GM18868 (cell line): ENCODE measurements at regions not wholly inside any gene's neighbourhood (a gene's known extent, or its start where the extent isn't known, plus 50 kb on each side); places are given as distances from the start of the nearest gene placed in this dataset.

ENCODE experiments used
- ATAC-seq: cut with Tn5 transposase; IDR thresholded peaks from one replicate; pipeline ENCODE4 v1.9.1; 2021; ENCODE audit warnings: mild to moderate bottlenecking, moderate library complexity; ENCODE audit not compliant: unreplicated experiment

DNA sequence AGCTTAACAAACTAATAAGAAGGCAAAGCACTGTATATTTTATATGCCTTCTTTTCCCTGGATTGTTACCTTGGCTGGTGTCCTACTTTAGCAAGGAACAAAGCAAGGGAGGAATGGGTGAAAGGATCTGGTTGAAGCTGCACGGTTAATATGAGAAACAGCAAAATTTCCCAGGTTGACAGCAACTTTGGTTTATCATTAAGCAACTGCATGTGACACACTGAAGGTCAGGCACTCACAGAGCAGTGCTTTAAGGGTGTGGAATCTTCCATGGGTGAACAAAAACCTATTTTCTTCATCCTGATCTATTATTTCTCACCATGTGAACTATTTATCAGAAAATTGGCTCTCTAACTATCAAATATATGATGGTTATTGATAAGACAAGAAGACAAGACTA lies 109.0 kb upstream of the ATP10B start:
- no peak for ATAC-seq

GRCh38 chr5:160960592-160960991 lies 108.6 kb upstream of the ATP10B start:
- no peak for ATAC-seq

- ATAC-seq, result peak; percentile 52
These were observed 107.8 kb upstream of the ATP10B start for GRCh38 chr5:160959804-160960203.

GRCh38 chr5:160957312-160957861 lies 105.4 kb upstream of the ATP10B start:
- ATAC-seq, result no peak

DNA sequence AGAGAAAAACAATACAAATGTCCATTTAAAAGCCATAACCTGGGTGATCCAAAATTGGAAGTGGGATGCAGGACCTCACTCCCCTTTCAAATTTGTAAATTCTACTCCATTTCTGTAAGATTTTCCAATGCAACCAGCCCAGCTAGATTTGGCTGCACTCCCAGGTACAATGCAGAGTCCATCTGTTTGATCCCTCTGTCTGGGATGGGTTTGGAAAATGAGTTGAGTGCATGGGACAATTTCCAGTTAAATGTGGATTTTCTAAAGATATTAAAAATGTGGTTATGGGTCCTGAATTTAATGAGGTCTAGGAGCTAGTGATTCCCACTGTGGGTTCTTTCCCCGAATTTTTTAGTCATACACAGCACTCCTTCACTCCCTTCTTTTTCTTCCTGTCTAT lies 104.0 kb upstream of the ATP10B start:
- ATAC-seq, result no peak

DNA sequence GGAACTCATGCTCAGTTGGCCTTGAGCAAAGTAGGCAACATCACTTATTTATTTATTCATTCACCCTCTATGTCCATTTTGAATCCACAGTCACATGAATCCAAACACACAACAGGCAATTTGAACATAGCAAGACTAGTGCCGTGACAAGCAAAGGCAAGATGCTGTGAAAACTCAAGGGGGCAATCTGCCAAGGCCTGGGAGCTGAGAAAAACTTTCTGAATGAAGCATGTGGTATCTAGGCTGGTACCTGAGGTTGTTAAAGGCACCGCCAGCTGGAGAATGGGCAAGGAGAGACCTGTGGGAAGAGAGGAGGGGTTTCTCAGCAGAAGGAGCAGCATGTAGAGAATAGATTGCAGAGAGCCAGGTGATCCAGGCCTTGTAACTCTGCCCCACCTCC lies 98.3 kb upstream of the ATP10B start:
- no peak for ATAC-seq

- ATAC-seq, result no peak
These were observed 88.7 kb upstream of the ATP10B start for GRCh38 chr5:160940725-160941124.

GRCh38 chr5:160938532-160938931 lies 86.5 kb upstream of the ATP10B start:
- ATAC-seq, result no peak

- ATAC-seq, result no peak
These were observed 85.6 kb upstream of the ATP10B start for GRCh38 chr5:160937570-160937969.

DNA sequence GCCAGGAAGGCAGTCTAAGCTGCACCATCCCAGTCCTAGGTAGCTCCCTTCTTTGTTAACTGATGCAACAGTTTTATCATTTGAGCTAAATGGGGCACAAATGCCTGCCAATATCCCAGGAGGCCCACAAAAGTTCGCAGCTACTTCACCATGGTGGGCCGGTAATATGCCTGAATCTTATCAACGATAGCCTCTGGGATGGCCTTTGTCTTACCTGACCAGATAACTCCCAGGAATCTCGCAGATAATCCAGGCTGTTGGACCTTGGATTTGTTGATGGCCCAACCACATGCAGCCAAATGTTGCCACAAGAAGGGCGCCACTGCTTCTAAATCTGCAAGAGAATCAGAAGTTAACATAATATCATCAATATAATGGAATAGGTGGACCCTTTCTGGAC lies 83.8 kb upstream of the ATP10B start:
- no peak for ATAC-seq

DNA sequence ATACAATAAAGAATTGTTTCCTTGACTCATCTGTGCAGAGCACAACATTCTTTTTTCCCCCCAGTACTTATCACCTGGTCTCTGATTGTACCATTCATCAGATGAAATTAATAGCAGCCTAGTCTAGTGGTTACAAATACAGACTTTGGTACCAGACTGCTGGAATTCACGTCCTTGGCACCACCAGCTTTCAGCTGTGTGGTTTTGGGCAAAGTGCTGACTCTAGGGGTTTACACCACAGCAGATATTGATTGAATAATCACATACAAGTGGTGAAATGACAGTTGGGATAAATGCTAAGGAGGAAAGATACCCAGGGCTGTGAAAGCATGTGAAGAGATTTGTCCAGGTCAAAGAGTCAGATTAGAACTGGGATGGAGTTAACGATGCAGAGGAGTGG lies 79.3 kb upstream of the ATP10B start:
- ATAC-seq, result no peak

DNA sequence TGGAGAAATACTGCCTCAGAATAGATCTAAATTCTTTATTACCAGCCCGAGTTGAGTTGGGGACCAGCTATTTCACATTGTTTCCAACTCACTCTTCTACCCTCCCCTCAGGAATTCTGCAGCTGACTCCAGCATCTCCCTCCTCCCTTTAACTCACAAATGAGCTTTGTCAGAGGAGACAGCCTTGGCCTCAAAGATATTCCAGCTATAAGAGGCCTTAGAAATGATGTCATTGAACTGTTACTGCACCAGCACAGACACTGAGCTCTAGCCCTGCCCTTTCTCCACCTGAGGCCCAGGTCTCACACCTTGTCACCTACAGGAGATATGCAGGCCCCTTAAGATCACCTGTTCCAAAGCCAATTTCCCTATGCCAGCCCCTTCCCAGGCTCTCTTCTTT lies 78.4 kb upstream of the ATP10B start:
- no peak for ATAC-seq

DNA sequence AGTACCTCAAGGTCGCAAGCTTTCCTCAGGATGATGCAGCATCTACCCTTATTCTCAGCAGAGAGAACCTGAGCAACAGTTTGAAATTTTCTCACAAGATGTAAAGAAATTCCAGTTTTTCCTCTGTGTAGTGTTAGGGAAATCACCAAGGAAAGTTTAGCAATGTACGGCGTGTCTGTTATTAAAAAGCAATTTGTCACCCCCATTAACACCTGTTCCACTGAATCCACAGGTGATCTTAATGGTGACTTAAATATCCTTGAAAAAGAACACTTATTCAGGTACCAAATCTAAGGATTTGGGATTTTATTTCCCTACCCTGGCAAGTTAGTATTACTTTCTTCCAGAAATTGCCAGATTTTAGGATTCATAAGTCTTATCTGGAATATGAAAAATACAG lies 77.9 kb upstream of the ATP10B start:
- no peak for ATAC-seq

- ATAC-seq, result no peak
These were observed 77.3 kb upstream of the ATP10B start for GRCh38 chr5:160929360-160929759.

GRCh38 chr5:160926428-160926827 lies 74.4 kb upstream of the ATP10B start:
- ATAC-seq, result no peak

DNA sequence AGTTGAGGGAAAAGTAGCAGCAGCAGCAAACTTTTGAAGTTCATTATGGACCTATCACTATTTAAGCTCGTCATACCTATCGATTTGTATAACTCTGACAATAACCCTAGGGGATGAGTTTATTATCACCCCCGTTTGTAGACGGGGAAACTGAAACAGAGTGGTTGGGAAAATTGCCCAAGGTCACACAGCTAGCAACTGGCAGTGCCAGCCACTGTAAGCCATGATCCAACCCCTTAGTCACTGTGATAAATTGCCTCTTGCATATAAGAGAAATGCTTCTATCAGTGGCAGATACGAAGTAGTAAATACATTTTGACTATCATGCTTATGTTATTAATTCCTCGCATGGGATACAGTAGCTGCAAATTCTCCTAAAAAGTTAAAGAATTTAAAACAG lies 73.3 kb upstream of the ATP10B start:
- ATAC-seq, result no peak

- no peak for ATAC-seq
These were observed 72.1 kb upstream of the ATP10B start for GRCh38 chr5:160923936-160924710.

DNA sequence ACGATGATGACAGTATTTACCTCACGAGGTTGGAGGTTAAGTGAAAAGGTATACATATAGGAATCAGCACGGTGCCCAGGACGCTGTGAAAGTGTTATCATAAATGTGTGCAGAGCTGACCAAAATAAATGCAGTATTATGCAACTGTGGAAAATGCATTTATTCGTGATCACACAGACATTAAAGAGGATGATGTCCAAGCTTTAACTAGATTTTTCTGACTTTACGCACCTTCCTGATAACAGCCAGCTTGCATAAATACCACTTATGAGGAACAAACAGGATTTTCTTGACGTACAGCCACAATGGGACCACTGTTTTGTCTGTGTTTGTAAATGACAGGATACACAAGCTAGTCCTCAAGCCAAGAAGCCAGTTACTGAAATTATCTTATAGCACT lies 71.4 kb upstream of the ATP10B start:
- no peak for ATAC-seq

GRCh38 chr5:160922311-160922710 lies 70.3 kb upstream of the ATP10B start:
- ATAC-seq, result no peak

DNA sequence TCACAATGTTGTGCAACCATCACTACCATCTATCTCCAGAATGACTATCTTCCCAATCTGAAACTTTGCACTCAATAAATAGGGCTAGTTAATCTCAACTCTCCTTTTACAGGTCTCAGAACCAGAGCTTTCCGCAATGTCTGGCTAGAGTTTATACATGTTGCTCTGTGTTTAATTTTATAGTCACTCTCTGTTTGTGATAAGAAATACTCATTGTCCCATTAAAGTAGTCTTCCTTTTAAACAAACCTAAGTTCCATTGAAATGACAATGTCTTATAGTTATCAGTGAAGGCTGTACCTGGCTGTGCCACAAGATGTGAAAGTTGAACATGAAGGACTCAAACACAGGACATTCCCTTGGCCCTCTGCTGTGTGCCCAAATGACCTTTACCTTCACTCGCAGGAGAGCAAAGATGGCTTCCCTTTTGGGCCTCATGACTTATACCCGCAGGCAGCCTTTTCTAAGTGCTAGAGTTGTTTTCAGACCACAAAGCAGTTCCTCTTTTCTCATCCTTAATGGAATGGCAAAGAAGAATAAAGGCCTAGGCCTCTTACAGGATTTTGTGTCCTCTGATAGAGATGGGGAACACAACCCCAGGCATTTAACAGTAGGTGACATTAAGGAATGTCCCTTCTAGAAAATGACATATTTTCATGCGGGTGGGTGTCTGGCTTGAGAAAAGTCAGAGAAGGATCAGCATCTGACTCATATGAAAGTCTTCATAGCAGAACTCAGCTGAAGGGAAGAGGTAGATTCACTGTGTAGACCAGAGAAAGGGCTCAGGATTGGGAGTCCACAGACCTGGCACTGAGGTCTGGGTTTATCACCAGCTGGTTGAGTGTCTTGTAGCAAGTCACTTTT lies 69.6 kb upstream of the ATP10B start:
- no peak for ATAC-seq

DNA sequence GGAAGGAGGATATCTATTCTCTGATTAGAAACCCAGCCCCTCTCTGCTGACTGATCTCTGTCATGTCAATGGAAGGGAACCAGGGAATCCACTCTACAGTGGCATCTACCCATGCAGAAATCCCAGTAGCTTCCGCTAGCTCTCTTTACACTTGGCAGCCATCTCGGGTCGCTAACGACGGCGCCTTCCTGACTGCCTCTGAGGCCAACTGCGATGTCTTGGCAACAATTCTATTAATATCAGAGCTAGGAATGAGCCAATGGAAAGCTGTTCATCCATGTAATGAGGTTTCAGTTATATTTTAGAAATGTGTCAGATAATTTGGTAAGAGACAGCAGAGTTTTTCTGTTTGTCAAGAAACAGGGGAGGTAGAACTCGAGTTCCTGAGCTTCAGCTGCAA lies 67.6 kb upstream of the ATP10B start:
- ATAC-seq, result no peak

DNA sequence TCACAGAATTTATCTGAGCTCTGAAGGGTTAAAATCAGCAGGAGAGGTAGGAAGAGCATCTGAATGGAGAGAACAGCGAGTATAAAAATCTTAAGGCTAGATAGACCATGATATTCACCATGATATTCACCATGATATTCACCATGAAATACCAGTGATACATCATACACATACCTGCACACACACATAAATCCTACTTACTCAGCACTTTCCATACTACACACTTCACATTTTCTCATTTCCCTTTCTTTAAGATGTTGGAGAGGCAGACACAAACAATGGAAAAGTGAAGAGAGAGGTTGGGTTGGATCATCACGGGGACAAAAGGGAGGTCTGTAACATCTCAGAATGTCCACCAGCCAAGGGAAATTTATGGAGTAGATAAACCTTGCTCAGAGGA lies 66.4 kb upstream of the ATP10B start:
- ATAC-seq, result no peak
